RWPE2 (cell line): ENCODE measurements at regions not wholly inside any gene's neighbourhood (a gene's known extent, or its start where the extent isn't known, plus 50 kb on each side); places are given as distances from the start of the nearest gene placed in this dataset.

Experiments
- ATAC-seq: fragments of 200-7000 bp; cut with Tn5 transposase; 3 replicates; pipeline ENCODE4 v1.9.1; 2021; ENCODE audit warnings: low read depth
- DNase-seq: peaks from one replicate; pipeline ENCODE4 v3.0.0-alpha.2; 2020; ENCODE audit warnings: low spot score
- H3K27ac ChIP-seq: fragments of 450-650 bp; 2 replicates; pipeline ENCODE4 v1.5.1; 2017; ENCODE audit warnings: mild to moderate bottlenecking; ENCODE audit not compliant: poor library complexity, severe bottlenecking
- H3K27me3 ChIP-seq: fragments of 250-450 bp; sonication (Bioruptor Pico); 2 replicates; pipeline ENCODE4 v1.5.1; 2021; ENCODE audit warnings: mild to moderate bottlenecking, moderate library complexity; ENCODE audit not compliant: insufficient read depth, poor library complexity, severe bottlenecking
- H3K36me3 ChIP-seq: fragments of 250-450 bp; sonication (Bioruptor Pico); 2 replicates; pipeline ENCODE4 v1.5.1; 2020; ENCODE audit warnings: low read depth, mild to moderate bottlenecking, moderate library complexity
- H3K4me1 ChIP-seq: fragments of 250-450 bp; sonication (Bioruptor Pico); 2 replicates; pipeline ENCODE4 v1.5.1; 2021; ENCODE audit warnings: mild to moderate bottlenecking, moderate library complexity; ENCODE audit not compliant: insufficient read depth, poor library complexity, severe bottlenecking
- H3K4me3 ChIP-seq: fragments of 250-450 bp; sonication (Bioruptor Pico); 2 replicates; pipeline ENCODE4 v1.5.1; 2021; ENCODE audit warnings: mild to moderate bottlenecking, moderate library complexity; ENCODE audit not compliant: severe bottlenecking
- H3K9me3 ChIP-seq: fragments of 250-450 bp; sonication (Bioruptor Pico); 2 replicates; pipeline ENCODE4 v1.5.1; 2021; ENCODE audit warnings: mild to moderate bottlenecking, moderate library complexity; ENCODE audit not compliant: severe bottlenecking
- TF ChIP-seq, protein P1 (sequence below): fragments of 450-650 bp; IDR thresholded peaks from one replicate; pipeline ENCODE4 v1.5.1; 2017; ENCODE audit warnings: mild to moderate bottlenecking, moderate library complexity; ENCODE audit not compliant: poor library complexity, severe bottlenecking

DNA sequence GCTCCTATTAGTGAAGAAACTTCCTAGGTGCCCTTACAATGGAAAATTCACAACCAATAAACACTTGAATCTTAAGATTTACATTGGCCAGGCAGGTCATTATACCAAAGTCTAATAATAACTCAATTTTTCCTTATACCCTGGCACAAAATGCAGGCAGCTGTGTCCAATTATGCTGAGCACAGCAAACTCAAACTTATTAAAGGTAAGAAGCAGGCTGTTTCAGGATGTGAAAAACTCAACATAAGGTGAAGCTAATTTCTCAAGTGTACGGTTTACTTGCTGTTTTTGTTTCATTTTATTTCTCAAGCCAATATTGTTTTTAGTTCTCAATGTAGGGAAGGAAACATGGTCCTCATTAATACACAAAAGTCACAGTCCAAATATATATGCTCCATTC is 405.1 kb downstream of the KCTD16 start:
- H3K27ac ChIP-seq, result no peak overlapping the region
- H3K4me3 ChIP-seq, result no peak overlapping the region
- no peaks in the 10 kb centered on the region for H3K27me3 ChIP-seq
- no peak for ATAC-seq
- H3K4me1 ChIP-seq, result no peaks in the 10 kb centered on the region
- TF ChIP-seq, protein P1, sequence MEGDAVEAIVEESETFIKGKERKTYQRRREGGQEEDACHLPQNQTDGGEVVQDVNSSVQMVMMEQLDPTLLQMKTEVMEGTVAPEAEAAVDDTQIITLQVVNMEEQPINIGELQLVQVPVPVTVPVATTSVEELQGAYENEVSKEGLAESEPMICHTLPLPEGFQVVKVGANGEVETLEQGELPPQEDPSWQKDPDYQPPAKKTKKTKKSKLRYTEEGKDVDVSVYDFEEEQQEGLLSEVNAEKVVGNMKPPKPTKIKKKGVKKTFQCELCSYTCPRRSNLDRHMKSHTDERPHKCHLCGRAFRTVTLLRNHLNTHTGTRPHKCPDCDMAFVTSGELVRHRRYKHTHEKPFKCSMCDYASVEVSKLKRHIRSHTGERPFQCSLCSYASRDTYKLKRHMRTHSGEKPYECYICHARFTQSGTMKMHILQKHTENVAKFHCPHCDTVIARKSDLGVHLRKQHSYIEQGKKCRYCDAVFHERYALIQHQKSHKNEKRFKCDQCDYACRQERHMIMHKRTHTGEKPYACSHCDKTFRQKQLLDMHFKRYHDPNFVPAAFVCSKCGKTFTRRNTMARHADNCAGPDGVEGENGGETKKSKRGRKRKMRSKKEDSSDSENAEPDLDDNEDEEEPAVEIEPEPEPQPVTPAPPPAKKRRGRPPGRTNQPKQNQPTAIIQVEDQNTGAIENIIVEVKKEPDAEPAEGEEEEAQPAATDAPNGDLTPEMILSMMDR, result no peak
- no peak for DNase-seq
- no peaks in the 10 kb centered on the region for H3K36me3 ChIP-seq
- no peaks in the 10 kb centered on the region for H3K9me3 ChIP-seq

DNA sequence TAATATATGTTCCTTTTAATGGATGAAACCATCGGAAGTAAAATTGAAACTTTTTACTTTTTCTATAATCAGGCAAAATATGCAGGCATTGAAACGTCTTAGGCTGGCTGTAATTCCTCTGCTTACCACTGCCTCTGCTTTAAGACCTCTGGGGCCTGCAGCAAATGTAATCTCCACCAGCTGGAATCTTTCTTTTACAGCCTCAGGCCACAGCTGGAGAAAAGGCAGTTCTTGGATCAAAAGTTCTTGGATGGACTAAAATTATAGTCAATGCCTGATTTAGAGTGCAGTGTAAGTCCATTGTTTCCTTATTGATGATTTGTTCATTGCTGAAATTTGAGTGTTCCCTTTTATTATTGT is 396.7 kb downstream of the KCTD16 start:
- H3K4me1 ChIP-seq, result no peaks in the 10 kb centered on the region
- TF ChIP-seq, protein P1, result no peak
- H3K27ac ChIP-seq, result no peak overlapping the region
- H3K9me3 ChIP-seq, result no peaks in the 10 kb centered on the region
- ATAC-seq, result no peak
- peaks cover 6% of the 10 kb centered on the region for H3K27me3 ChIP-seq
- H3K36me3 ChIP-seq, result no peaks in the 10 kb centered on the region
- no peak overlapping the region for H3K4me3 ChIP-seq
- DNase-seq, result no peak

DNA sequence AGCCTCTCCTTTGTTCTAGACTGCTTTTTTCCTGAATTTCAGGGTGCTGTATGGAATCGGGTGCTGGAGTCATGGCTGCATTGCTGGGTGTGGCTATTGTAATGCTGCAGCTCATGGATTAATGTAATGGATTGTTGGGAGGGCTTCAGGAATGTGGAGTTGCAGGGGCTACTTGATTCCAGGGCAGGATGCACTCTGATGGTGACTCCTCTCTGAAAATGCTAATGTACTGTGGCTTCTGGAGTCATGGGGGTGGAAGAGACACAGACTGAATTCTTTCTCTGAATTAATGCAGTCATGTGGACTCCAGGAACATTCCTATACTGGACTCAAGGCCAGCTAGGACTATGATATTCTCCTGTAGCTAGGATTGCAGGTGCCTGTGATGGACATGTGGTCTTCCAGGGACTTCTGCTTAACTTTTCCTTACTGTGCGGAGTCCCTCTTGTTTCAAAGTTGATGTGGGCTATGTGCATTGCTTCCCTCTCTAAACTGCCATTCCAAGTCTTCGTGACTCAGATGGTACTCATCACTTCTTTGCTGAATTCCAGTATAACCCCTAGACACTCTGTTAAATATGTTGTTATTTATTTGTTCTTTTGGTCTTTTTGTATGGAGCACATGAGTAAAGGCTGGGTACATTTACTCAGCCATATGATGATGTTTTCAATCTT is 396.2 kb downstream of the KCTD16 start:
- ATAC-seq (peak; percentile 66; the same call in 2 of the 3 replicates), DNase-seq (no peak)
- no peak overlapping the region for H3K4me3 ChIP-seq
- no peaks in the 10 kb centered on the region for H3K9me3 ChIP-seq
- TF ChIP-seq, protein P1, result no peak
- H3K27ac ChIP-seq, result no peak overlapping the region
- no peaks in the 10 kb centered on the region for H3K36me3 ChIP-seq
- H3K4me1 ChIP-seq, result no peaks in the 10 kb centered on the region
- H3K27me3 ChIP-seq, result peaks cover 6% of the 10 kb centered on the region

DNA sequence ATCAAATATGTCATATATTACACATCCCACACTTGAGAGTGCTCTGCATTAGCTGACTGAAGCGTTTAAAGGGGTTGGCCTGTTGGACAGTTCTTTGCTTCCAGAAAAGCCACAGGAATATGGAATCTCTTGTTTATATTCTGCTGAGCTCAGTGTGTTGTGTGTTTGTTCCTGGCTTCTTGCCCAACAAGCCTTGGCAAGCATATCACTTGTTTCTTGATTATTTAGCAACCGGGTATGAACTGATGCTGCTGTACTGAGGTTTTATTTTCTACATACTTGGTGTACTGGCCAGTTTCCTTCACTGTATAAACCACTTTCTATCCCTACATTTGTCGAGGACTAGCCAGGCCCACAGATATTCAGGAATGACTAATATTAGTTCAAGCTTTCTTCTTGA is 378.9 kb downstream of the KCTD16 start:
- TF ChIP-seq, protein P1, result no peak
- no peak overlapping the region for H3K27ac ChIP-seq
- H3K4me3 ChIP-seq, result no peak overlapping the region
- peaks cover 4% of the 10 kb centered on the region for H3K27me3 ChIP-seq
- peak; percentile 25; the same call in 2 of the 3 replicates for ATAC-seq
- H3K36me3 ChIP-seq, result no peaks in the 10 kb centered on the region
- DNase-seq, result no peak
- H3K9me3 ChIP-seq, result no peaks in the 10 kb centered on the region
- H3K4me1 ChIP-seq, result no peaks in the 10 kb centered on the region

DNA sequence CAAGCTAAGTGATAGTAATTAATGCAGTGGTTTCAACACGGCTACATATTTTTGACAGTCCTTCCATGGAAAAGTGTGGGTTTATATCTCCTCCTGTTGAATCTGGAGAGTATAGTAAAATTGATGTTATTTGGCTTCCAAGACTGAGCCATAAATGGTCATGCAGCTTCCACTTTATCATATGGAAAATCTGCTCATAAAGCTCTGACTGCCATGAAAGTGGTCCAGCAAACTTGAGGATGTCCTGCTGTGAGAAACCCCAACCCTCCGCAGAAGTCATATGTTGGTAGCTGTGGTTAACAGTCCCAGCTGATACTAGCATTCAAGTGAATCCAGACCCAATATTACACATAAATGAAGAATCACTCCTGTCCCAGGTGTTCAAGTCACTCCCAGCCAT is 378.3 kb downstream of the KCTD16 start:
- TF ChIP-seq, protein P1, result no peak
- Histone ChIP-seq H3K9me3 (no peaks in the 10 kb centered on the region), H3K27ac (no peak overlapping the region), H3K36me3 (no peaks in the 10 kb centered on the region), H3K27me3 (peaks cover 4% of the 10 kb centered on the region), H3K4me3 (no peak overlapping the region), H3K4me1 (no peaks in the 10 kb centered on the region)
- DNase-seq (no peak), ATAC-seq (no peak)
